GM23338 (cell line): ENCODE measurements at regions not wholly inside any gene's neighbourhood (a gene's known extent, or its start where the extent isn't known, plus 50 kb on each side); places are given as distances from the start of the nearest gene placed in this dataset.

ENCODE experiments used
- ATAC-seq: fragments of 200-7000 bp; cut with Tn5 transposase; 3 replicates; pipeline ENCODE4 v1.9.1; 2020
- DNase-seq: peaks from one replicate; pipeline ENCODE4 v3.0.0-alpha.2; 2015; ENCODE audit warnings: low spot score
- H2AFZ ChIP-seq: fragments of 200-600 bp; sonication (generic); 2 replicates; pipeline ENCODE4 v1.8.0; 2016; ENCODE audit warnings: antibody characterized with exemption, mild to moderate bottlenecking, moderate library complexity
- H3F3A ChIP-seq: fragments of 200-600 bp; sonication (generic); replicated peaks from 2 replicates; pipeline ENCODE4 v1.8.0; 2017; ENCODE audit warnings: antibody characterized with exemption, mixed run types, low read depth
- H3K27ac ChIP-seq: fragments of 200-600 bp; sonication (generic); 2 replicates; pipeline ENCODE4 v1.6.1; 2016; ENCODE audit warnings: low read depth
- H3K27me3 ChIP-seq: fragments of 200-600 bp; sonication (generic); 2 replicates; pipeline ENCODE4 v1.8.0; 2016; ENCODE audit warnings: mild to moderate bottlenecking, mixed run types, moderate library complexity; ENCODE audit not compliant: insufficient read depth
- H3K36me3 ChIP-seq: fragments of 200-600 bp; sonication (generic); 2 replicates; pipeline ENCODE4 v1.8.0; 2016; ENCODE audit warnings: mild to moderate bottlenecking; ENCODE audit not compliant: insufficient read depth
- H3K4me1 ChIP-seq: fragments of 200-600 bp; sonication (generic); 2 replicates; pipeline ENCODE4 v1.8.0; 2016; ENCODE audit warnings: mild to moderate bottlenecking, moderate library complexity; ENCODE audit not compliant: insufficient read depth
- H3K4me2 ChIP-seq: fragments of 200-600 bp; sonication (generic); 2 replicates; pipeline ENCODE4 v1.7.1; 2017; ENCODE audit warnings: mixed run types
- H3K4me3 ChIP-seq: fragments of 200-600 bp; sonication (generic); 2 replicates; pipeline ENCODE4 v1.6.1; 2016; ENCODE audit warnings: mixed run types
- H3K79me2 ChIP-seq: fragments of 200-600 bp; sonication (generic); replicated peaks from 2 replicates; pipeline ENCODE4 v1.8.0; 2017; ENCODE audit warnings: mild to moderate bottlenecking; ENCODE audit not compliant: insufficient read depth
- H3K9me2 ChIP-seq: fragments of 200-600 bp; sonication (generic); 2 replicates; pipeline ENCODE4 v1.8.0; 2017; ENCODE audit not compliant: insufficient read depth
- H4K20me1 ChIP-seq: fragments of 200-600 bp; sonication (generic); replicated peaks from 2 replicates; pipeline ENCODE4 v1.8.0; 2017; ENCODE audit warnings: mild to moderate bottlenecking; ENCODE audit not compliant: insufficient read depth
- H3K27ac Mint-ChIP-seq: 2 replicates; pipeline ENCODE4 v1.8.0; 2020; ENCODE audit warnings: inconsistent platforms, mild to moderate bottlenecking, moderate library complexity, mixed read lengths
- H3K27me3 Mint-ChIP-seq: 3 replicates; pipeline ENCODE4 v1.8.0; 2022; ENCODE audit warnings: low read depth, mild to moderate bottlenecking, moderate library complexity, mixed read lengths, inconsistent platforms; ENCODE audit not compliant: insufficient read depth, poor library complexity
- H3K36me3 Mint-ChIP-seq: 3 replicates; pipeline ENCODE4 v1.8.0; 2021; ENCODE audit warnings: low read depth, mild to moderate bottlenecking, inconsistent platforms, moderate library complexity, mixed read lengths
- H3K4me1 Mint-ChIP-seq: 3 replicates; pipeline ENCODE4 v1.8.0; 2020; ENCODE audit warnings: mild to moderate bottlenecking, inconsistent platforms, mixed read lengths
- H3K4me3 Mint-ChIP-seq: 3 replicates; pipeline ENCODE4 v1.8.0; 2021; ENCODE audit warnings: moderate library complexity, mild to moderate bottlenecking, inconsistent platforms, mixed read lengths
- H3K9me3 Mint-ChIP-seq: 3 replicates; pipeline ENCODE4 v1.8.0; 2020; ENCODE audit warnings: moderate library complexity, mild to moderate bottlenecking, inconsistent platforms, mixed read lengths
- EZH2 ChIP-seq: fragments of 200-600 bp; sonication (generic); IDR thresholded peaks from one replicate; pipeline ENCODE4 v1.8.0; 2017; ENCODE audit warnings: antibody characterized with exemption, mild to moderate bottlenecking, low read depth; ENCODE audit not compliant: unreplicated experiment
- STAT1 ChIP-seq: IDR thresholded peaks from one replicate; pipeline ENCODE4 v1.6.1; 2016; ENCODE audit warnings: antibody characterized with exemption; ENCODE audit not compliant: unreplicated experiment
- TF ChIP-seq, protein P1 (sequence below): fragments of 250-450 bp; sonication (Bioruptor Pico); IDR thresholded peaks from 2 replicates; pipeline ENCODE4 v1.5.0; 2020; ENCODE audit warnings: mild to moderate bottlenecking, moderate library complexity
- TF ChIP-seq, protein P2 (sequence below): IDR thresholded peaks from one replicate; pipeline ENCODE4 v1.6.1; 2018; ENCODE audit warnings: antibody characterized with exemption; ENCODE audit not compliant: unreplicated experiment
- TF ChIP-seq, protein P3 (sequence below): IDR thresholded peaks from 2 replicates; pipeline ENCODE4 v1.6.1; 2016; ENCODE audit warnings: antibody characterized with exemption

DNA sequence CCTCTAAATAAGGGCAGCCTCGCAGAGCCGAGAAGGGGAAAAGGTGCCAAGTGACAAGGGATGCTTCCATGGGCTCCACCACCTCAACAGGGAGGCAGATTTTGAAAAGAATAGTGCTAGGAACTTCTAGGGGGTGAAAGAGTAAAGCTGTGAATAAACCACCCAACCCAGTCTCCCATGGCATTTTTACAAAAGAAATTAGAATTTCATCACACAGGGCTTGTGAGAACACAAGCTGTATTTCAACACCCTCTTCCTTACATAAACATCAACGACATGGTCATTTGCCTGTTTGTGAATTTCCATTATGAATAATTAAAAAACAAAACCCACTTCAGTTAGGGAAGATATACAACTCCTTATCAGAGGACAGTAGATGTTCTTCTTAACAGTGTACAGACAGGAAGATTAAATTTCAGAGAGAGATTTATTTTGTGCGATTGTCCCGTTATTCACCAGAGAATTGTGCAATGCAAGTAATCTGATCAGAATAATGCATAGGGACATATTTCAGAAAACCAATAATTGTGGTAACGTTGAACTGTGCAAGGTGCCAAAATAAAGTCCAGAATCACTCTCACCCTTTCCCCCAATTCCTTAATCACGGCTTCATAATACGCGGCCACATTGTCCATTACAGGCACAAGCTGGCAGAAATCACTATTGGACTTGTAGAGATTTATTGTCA is 207.8 kb upstream of the MGMT start (continued):
- TF ChIP-seq, protein P1, sequence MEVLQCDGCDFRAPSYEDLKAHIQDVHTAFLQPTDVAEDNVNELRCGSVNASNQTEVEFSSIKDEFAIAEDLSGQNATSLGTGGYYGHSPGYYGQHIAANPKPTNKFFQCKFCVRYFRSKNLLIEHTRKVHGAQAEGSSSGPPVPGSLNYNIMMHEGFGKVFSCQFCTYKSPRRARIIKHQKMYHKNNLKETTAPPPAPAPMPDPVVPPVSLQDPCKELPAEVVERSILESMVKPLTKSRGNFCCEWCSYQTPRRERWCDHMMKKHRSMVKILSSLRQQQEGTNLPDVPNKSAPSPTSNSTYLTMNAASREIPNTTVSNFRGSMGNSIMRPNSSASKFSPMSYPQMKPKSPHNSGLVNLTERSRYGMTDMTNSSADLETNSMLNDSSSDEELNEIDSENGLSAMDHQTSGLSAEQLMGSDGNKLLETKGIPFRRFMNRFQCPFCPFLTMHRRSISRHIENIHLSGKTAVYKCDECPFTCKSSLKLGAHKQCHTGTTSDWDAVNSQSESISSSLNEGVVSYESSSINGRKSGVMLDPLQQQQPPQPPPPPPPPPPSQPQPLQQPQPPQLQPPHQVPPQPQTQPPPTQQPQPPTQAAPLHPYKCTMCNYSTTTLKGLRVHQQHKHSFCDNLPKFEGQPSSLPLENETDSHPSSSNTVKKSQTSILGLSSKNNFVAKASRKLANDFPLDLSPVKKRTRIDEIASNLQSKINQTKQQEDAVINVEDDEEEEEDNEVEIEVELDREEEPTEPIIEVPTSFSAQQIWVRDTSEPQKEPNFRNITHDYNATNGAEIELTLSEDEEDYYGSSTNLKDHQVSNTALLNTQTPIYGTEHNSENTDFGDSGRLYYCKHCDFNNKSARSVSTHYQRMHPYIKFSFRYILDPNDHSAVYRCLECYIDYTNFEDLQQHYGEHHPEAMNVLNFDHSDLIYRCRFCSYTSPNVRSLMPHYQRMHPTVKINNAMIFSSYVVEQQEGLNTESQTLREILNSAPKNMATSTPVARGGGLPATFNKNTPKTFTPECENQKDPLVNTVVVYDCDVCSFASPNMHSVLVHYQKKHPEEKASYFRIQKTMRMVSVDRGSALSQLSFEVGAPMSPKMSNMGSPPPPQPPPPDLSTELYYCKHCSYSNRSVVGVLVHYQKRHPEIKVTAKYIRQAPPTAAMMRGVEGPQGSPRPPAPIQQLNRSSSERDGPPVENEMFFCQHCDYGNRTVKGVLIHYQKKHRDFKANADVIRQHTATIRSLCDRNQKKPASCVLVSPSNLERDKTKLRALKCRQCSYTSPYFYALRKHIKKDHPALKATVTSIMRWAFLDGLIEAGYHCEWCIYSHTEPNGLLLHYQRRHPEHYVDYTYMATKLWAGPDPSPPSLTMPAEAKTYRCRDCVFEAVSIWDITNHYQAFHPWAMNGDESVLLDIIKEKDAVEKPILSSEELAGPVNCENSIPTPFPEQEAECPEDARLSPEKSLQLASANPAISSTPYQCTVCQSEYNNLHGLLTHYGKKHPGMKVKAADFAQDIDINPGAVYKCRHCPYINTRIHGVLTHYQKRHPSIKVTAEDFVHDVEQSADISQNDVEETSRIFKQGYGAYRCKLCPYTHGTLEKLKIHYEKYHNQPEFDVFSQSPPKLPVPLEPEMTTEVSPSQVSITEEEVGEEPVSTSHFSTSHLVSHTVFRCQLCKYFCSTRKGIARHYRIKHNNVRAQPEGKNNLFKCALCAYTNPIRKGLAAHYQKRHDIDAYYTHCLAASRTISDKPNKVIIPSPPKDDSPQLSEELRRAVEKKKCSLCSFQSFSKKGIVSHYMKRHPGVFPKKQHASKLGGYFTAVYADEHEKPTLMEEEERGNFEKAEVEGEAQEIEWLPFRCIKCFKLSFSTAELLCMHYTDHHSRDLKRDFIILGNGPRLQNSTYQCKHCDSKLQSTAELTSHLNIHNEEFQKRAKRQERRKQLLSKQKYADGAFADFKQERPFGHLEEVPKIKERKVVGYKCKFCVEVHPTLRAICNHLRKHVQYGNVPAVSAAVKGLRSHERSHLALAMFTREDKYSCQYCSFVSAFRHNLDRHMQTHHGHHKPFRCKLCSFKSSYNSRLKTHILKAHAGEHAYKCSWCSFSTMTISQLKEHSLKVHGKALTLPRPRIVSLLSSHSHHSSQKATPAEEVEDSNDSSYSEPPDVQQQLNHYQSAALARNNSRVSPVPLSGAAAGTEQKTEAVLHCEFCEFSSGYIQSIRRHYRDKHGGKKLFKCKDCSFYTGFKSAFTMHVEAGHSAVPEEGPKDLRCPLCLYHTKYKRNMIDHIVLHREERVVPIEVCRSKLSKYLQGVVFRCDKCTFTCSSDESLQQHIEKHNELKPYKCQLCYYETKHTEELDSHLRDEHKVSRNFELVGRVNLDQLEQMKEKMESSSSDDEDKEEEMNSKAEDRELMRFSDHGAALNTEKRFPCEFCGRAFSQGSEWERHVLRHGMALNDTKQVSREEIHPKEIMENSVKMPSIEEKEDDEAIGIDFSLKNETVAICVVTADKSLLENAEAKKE (CRISPR knock-in tag), result no peak
- no peak for TF ChIP-seq STAT1
- TF ChIP-seq, protein P2, sequence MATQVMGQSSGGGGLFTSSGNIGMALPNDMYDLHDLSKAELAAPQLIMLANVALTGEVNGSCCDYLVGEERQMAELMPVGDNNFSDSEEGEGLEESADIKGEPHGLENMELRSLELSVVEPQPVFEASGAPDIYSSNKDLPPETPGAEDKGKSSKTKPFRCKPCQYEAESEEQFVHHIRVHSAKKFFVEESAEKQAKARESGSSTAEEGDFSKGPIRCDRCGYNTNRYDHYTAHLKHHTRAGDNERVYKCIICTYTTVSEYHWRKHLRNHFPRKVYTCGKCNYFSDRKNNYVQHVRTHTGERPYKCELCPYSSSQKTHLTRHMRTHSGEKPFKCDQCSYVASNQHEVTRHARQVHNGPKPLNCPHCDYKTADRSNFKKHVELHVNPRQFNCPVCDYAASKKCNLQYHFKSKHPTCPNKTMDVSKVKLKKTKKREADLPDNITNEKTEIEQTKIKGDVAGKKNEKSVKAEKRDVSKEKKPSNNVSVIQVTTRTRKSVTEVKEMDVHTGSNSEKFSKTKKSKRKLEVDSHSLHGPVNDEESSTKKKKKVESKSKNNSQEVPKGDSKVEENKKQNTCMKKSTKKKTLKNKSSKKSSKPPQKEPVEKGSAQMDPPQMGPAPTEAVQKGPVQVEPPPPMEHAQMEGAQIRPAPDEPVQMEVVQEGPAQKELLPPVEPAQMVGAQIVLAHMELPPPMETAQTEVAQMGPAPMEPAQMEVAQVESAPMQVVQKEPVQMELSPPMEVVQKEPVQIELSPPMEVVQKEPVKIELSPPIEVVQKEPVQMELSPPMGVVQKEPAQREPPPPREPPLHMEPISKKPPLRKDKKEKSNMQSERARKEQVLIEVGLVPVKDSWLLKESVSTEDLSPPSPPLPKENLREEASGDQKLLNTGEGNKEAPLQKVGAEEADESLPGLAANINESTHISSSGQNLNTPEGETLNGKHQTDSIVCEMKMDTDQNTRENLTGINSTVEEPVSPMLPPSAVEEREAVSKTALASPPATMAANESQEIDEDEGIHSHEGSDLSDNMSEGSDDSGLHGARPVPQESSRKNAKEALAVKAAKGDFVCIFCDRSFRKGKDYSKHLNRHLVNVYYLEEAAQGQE, result no peak

DNA sequence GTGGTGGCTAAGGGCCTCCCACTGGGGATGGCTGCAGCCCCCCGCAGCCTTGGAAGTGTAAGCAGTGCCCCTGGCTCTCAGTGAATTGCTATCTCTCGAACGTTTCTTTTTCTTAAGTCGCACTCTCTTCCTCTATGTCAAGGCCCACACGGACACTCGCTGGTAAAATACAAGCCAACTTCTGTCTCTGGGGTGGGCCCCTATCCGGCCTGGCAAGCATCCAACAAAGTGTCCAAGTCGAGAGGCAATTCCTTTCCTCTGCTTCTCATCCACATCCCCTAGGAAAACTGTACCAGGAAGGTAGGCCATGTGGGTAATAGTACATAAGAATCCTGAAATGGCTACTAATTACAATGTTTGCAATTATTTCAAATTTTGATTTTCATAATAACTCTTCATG is 194.9 kb upstream of the MGMT start:
- H3K4me1 Mint-ChIP-seq, result peaks cover 18% of the 10 kb centered on the region
- DNase-seq, result no peak
- Histone ChIP-seq H3K4me2 (no peak overlapping the region), H3K27ac (no peak overlapping the region), H3K4me3 (no peak overlapping the region), H3K27me3 (no peaks in the 10 kb centered on the region), H3K79me2 (no peaks in the 10 kb centered on the region), H3K4me1 (peaks cover 11% of the 10 kb centered on the region), H4K20me1 (no peaks in the 10 kb centered on the region), H3K9me2 (peaks cover 4% of the 10 kb centered on the region; the same call in 1 of the 2 replicates), H2AFZ (no peak overlapping the region; the same call in 1 of the 2 replicates), H3K36me3 (no peaks in the 10 kb centered on the region), H3F3A (no peaks in the 10 kb centered on the region)
- H3K36me3 Mint-ChIP-seq, result no peaks in the 10 kb centered on the region
- peaks cover 7% of the 10 kb centered on the region for H3K27me3 Mint-ChIP-seq
- no peak overlapping the region for H3K27ac Mint-ChIP-seq
- no peak for ATAC-seq
- TF ChIP-seq, protein P2, result no peak
- TF ChIP-seq, protein P3, sequence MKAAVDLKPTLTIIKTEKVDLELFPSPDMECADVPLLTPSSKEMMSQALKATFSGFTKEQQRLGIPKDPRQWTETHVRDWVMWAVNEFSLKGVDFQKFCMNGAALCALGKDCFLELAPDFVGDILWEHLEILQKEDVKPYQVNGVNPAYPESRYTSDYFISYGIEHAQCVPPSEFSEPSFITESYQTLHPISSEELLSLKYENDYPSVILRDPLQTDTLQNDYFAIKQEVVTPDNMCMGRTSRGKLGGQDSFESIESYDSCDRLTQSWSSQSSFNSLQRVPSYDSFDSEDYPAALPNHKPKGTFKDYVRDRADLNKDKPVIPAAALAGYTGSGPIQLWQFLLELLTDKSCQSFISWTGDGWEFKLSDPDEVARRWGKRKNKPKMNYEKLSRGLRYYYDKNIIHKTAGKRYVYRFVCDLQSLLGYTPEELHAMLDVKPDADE, result no peak
- no peak for TF ChIP-seq EZH2
- no peaks in the 10 kb centered on the region for H3K9me3 Mint-ChIP-seq
- no peak overlapping the region for H3K4me3 Mint-ChIP-seq
